ENCODE measurements at regions not wholly inside any gene's neighbourhood (a gene's known extent, or its start where the extent isn't known, plus 50 kb on each side); places are given as distances from the start of the nearest gene placed in this dataset.

DNA sequence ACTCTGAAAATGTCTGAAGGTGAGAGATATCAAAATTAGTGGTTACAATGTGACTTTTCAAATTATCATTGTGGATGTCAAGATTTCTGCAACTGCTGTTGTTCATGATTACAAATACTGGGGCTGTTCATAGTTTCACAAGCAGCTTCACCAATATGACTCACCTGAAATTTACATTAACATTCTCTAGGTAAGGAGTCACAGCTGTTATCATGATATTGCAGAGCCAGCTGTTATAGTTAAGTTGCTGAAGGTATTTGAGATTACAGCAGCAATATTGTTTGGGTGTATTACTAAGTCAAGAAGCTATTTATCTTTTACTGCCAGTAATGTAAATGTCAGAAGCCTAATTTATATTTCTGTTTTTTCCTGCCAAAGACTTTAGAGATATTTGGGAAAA, 140.0 kb downstream of the MC4R start:
- TF ChIP-seq, protein P1, sequence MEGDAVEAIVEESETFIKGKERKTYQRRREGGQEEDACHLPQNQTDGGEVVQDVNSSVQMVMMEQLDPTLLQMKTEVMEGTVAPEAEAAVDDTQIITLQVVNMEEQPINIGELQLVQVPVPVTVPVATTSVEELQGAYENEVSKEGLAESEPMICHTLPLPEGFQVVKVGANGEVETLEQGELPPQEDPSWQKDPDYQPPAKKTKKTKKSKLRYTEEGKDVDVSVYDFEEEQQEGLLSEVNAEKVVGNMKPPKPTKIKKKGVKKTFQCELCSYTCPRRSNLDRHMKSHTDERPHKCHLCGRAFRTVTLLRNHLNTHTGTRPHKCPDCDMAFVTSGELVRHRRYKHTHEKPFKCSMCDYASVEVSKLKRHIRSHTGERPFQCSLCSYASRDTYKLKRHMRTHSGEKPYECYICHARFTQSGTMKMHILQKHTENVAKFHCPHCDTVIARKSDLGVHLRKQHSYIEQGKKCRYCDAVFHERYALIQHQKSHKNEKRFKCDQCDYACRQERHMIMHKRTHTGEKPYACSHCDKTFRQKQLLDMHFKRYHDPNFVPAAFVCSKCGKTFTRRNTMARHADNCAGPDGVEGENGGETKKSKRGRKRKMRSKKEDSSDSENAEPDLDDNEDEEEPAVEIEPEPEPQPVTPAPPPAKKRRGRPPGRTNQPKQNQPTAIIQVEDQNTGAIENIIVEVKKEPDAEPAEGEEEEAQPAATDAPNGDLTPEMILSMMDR (IDR thresholded peaks at IDR 0.05): no peak
- no peak for TF ChIP-seq EP300 (IDR thresholded peaks at IDR 0.05)
